AG04449 (cell line): ENCODE measurements at regions not wholly inside any gene's neighbourhood (a gene's known extent, or its start where the extent isn't known, plus 50 kb on each side); places are given as distances from the start of the nearest gene placed in this dataset.

ENCODE experiments used
- CTCF ChIA-PET: fragments of 350-600 bp; formaldehyde crosslinking; extraction: SDS; loops from one replicate; lab custom pipeline; 2021; ENCODE audit warnings: antibody characterized with exemption; lab: Yijun Ruan, JAX
- POLR2A ChIA-PET: fragments of 400-600, 350-600 bp; formaldehyde crosslinking; extraction: SDS; loops from one replicate; lab custom pipeline; 2020; ENCODE audit warnings: antibody characterized with exemption, inconsistent platforms; lab: Yijun Ruan, JAX
- DNase-seq: peaks from one replicate; pipeline ENCODE4 v3.0.0-alpha.2; 2010; ENCODE audit warnings: low read depth, low spot score
- H3K4me3 ChIP-seq: 2 replicates; pipeline ENCODE4 v1.5.1; 2011; ENCODE audit warnings: low read depth, mild to moderate bottlenecking, control low read depth, low read length
- TF ChIP-seq, protein P1 (sequence below): IDR thresholded peaks from one replicate; pipeline ENCODE4 v1.5.1; 2011; ENCODE audit warnings: mild to moderate bottlenecking, moderate library complexity, low read length, control low read depth, inconsistent platforms; ENCODE audit not compliant: insufficient read depth; ENCODE audit errors: missing control alignments

- TF ChIP-seq, protein P1, sequence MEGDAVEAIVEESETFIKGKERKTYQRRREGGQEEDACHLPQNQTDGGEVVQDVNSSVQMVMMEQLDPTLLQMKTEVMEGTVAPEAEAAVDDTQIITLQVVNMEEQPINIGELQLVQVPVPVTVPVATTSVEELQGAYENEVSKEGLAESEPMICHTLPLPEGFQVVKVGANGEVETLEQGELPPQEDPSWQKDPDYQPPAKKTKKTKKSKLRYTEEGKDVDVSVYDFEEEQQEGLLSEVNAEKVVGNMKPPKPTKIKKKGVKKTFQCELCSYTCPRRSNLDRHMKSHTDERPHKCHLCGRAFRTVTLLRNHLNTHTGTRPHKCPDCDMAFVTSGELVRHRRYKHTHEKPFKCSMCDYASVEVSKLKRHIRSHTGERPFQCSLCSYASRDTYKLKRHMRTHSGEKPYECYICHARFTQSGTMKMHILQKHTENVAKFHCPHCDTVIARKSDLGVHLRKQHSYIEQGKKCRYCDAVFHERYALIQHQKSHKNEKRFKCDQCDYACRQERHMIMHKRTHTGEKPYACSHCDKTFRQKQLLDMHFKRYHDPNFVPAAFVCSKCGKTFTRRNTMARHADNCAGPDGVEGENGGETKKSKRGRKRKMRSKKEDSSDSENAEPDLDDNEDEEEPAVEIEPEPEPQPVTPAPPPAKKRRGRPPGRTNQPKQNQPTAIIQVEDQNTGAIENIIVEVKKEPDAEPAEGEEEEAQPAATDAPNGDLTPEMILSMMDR, result no peak
- DNase-seq, result peak; percentile 77
- ChIA-PET CTCF (no interaction called here), POLR2A (no interaction called here)
- H3K4me3 ChIP-seq, result no peak overlapping the region
These were observed 1299.9 kb downstream of the C4orf33 start for GRCh38 chr4:130395871-130396270.

- TF ChIP-seq, protein P1, result no peak
- ChIA-PET CTCF (no interaction called here), POLR2A (no interaction called here)
- H3K4me3 ChIP-seq, result no peak overlapping the region
- DNase-seq, result no peak
These were observed 1307.3 kb downstream of the C4orf33 start for GRCh38 chr4:130403221-130403620.

DNA sequence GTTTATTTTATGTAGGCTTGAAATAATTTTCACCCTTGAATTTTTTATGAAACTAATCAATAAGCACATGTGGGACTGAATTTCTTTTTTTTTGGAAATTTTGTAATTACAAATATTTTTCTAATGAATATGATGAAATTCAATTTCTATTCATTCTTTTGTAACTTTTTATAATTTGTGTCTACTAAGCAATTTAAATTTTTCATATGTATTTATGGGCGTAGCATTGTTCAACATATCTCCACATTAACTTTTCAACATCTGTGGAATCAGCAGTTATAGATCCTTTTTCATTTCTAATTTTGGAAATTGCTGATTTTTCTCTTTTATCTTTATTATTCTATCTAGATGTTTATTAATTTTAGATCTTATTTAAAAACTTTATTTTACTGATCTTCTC lies 1320.3 kb downstream of the C4orf33 start:
- no peak overlapping the region for H3K4me3 ChIP-seq
- ChIA-PET CTCF (interaction anchor here (1.0 kb wide), 1 partner anchor 57 kb away, joined by 3 read pairs; no protein-coding TSS in a partner anchor), POLR2A (no interaction called here)
- DNase-seq, result no peak
- TF ChIP-seq, protein P1, result no peak

DNA sequence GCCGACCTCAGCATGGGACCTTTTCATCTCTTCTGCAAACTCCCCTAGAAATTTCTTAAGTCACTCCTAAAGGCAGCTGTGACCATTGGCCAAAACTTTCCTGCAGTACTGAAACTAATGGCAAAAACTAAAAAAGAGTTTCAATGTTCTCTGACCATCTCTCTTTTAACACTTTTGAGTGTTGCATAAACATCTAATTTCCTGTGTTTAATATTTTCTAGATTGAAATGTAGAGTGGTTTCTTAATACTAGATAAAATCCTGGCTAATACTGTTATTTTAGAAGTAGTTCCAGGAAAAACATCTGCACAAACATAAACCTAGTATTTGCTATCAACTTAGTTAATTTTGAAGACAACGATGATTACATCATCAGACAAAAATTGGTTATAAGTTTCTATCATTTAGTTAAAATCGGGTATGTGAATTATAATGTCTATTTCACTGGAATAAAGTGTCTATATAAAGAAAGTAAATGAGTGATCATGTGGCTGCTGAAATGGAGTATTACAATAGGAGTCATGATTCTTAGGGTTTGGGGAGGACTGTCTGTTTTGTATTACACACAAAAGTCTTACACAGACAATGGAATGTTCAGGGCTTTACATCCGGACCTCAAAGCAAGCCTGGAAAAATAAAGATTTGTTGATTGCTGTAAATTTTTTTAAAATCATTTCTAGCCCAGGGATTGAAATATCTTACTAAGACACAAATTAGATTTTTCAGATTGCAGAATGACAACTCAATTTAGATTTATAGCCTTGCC lies 1323.4 kb downstream of the C4orf33 start:
- CTCF ChIA-PET, result no interaction called here
- DNase-seq, result no peak
- TF ChIP-seq, protein P1, result no peak
- H3K4me3 ChIP-seq, result no peak overlapping the region
- POLR2A ChIA-PET, result no interaction called here

DNA sequence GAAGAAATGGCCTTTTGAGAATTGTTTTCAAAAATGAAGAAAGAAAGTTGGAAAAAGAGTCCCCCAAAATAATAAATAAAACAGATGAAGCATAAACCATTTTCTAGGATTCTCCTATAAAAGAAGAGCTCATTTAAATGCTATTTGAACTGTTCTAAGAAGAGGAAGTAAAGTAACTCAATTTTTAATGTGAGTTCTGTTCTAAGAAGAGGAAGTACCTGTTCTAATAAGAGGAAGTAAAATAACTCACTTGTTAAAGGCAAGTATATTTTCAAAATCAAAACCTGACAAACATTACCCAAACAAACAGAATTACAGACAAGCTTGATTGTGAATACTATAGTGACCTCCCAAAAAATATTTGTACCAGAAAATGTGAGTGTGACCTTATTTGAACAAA lies 1326.3 kb downstream of the C4orf33 start:
- TF ChIP-seq, protein P1, result no peak
- CTCF ChIA-PET, result no interaction called here
- H3K4me3 ChIP-seq, result no peak overlapping the region
- DNase-seq, result no peak
- POLR2A ChIA-PET, result no interaction called here

DNA sequence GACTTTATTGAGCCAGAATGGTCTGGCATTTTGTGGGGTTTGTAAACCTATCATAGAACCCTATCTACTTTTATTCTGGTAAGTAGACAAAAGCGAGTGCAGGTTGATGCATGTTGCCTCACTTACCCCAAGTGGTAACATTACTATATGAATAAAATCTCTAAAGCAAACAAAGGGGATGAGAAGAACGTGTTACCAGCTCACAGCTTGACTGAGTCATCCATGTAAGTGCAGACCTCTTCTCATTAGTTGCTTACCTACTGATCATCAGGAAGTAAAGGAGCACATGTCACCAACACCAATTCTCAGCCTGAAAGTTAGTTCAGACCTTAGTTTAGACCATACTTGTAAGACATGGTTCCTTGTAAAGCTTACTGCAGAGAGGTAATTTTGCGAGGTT lies 1328.3 kb downstream of the C4orf33 start:
- CTCF ChIA-PET, result no interaction called here
- no peak for DNase-seq
- POLR2A ChIA-PET, result no interaction called here
- TF ChIP-seq, protein P1, result no peak
- H3K4me3 ChIP-seq, result no peak overlapping the region
